ENCODE measurements at regions not wholly inside any gene's neighbourhood (a gene's known extent, or its start where the extent isn't known, plus 50 kb on each side); places are given as distances from the start of the nearest gene placed in this dataset.

GRCh38 chr6:71383476-71383875, 94.9 kb downstream of the OGFRL1 start (continued):
- TF ChIP-seq, protein P1, sequence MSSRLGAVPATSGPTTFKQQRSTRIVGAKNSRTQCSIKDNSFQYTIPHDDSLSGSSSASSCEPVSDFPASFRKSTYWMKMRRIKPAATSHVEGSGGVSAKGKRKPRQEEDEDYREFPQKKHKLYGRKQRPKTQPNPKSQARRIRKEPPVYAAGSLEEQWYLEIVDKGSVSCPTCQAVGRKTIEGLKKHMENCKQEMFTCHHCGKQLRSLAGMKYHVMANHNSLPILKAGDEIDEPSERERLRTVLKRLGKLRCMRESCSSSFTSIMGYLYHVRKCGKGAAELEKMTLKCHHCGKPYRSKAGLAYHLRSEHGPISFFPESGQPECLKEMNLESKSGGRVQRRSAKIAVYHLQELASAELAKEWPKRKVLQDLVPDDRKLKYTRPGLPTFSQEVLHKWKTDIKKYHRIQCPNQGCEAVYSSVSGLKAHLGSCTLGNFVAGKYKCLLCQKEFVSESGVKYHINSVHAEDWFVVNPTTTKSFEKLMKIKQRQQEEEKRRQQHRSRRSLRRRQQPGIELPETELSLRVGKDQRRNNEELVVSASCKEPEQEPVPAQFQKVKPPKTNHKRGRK (CRISPR knock-in tag; IDR thresholded peaks at IDR 0.05; ENCODE audit: borderline replicate concordance), result no peak
- TF ChIP-seq TCF7 (CRISPR knock-in tag; IDR thresholded peaks at IDR 0.05; ENCODE audit: low read depth), result no peak
- no peak for TF ChIP-seq ZNF219 (CRISPR knock-in tag; IDR thresholded peaks at IDR 0.05; ENCODE audit: borderline replicate concordance)
- no peak for TF ChIP-seq ZNF423 (CRISPR knock-in tag; IDR thresholded peaks at IDR 0.05)
- no peak for TF ChIP-seq KAT7 (CRISPR knock-in tag; IDR thresholded peaks at IDR 0.05; ENCODE audit: borderline replicate concordance)
- no peak for TF ChIP-seq USF1 (CRISPR knock-in tag; IDR thresholded peaks at IDR 0.05)
- no peak for TF ChIP-seq ZNF317 (CRISPR knock-in tag; IDR thresholded peaks at IDR 0.05; ENCODE audit: borderline replicate concordance, low read depth)
- TF ChIP-seq SMAD3 (CRISPR knock-in tag; IDR thresholded peaks at IDR 0.05; ENCODE audit: borderline replicate concordance), result no peak
- TF ChIP-seq ELF4 (CRISPR knock-in tag; IDR thresholded peaks at IDR 0.05; ENCODE audit: low read depth), result no peak

DNA sequence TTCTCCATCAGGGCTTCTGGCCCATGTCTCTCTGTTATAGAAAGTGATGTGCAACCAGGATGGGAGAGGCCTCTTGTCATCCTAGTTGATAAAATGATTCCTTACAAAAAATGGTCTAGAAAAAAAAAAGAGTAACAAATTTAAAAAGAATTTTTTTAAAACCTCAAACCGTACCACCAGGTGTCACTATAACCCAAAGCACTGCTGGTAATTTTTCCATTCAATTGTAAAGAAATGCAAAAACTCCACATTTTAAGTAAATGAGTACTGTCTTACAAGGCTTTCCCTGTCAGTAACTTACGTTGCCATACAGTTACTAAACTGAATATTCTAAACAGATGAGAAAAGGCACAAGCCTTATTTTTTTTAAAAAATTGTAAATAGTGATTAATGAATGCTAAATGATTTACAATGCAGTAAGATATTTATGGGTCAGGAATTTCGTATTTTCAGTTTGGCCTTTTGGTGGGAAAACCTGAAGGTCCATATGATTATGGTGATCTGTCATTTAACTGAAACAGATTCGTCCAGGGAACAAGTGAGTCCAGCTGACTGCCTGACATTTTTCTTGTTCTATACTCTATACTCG, 95.4 kb downstream of the OGFRL1 start:
- no peaks in the 10 kb centered on the region for H3K36me3 Mint-ChIP-seq
- POLR2A ChIA-PET, result no interaction called here
- CTCF ChIA-PET, result interaction anchor here (0.9 to 3.7 kb wide), 3 partner anchors 21 to 126 kb away, joined by 3 to 26 read pairs (median 4); no protein-coding TSS in a partner anchor
- peaks cover 28% of the 10 kb centered on the region for H3K4me1 Mint-ChIP-seq
- TF ChIP-seq CTCF (IDR thresholded peaks at IDR 0.05) (peak; percentile 52; the same call in 1 of the 2 replicates), FOXP4 (CRISPR knock-in tag; IDR thresholded peaks at IDR 0.05) (no peak)
- H3K27ac Mint-ChIP-seq, result peak overlapping the region; percentile 2; the same call in 1 of the 2 replicates
- H3K27me3 Mint-ChIP-seq (ENCODE audit: low read depth), result no peaks in the 10 kb centered on the region
- H3K4me3 Mint-ChIP-seq, result no peak overlapping the region
- ATAC-seq (no peak), DNase-seq (ENCODE audit: low spot score) (no peak)
- no peaks in the 10 kb centered on the region for H3K9me3 Mint-ChIP-seq

DNA sequence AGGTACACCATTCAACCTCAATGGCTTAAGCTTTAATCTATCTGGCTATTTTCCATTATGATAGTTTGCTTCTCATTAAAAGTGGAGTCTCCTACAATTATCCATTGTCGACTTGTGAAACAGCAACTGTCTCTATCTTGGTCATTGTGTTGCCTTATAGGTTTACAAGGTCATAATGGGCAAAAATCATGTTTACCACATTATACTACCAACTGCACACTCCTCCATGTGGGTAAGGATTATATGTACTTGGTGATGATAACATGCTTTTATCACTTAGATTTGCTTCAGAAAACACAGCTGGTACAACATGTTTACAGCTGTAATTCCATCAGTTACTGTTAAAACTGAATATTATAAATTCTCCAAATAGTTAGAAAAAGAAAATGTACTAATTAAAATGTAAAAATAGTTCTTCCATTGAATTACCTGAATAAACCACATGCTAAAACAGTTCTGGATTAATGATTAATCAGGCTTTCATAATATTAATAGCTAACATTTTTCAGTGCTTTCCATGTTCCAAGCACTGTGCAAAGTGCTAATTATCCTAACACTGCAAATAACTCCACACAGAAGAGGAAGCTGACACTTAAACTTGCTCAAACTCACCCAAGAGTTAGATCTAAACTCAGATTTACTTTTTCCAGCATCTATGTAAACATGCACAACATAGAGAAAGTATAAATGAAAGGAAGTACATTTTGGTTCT, 96.7 kb downstream of the OGFRL1 start:
- POLR2A ChIA-PET, result no interaction called here
- Mint-ChIP-seq H3K9me3 (no peaks in the 10 kb centered on the region), H3K36me3 (no peaks in the 10 kb centered on the region), H3K4me3 (no peak overlapping the region), H3K4me1 (peaks cover 29% of the 10 kb centered on the region), H3K27me3 (ENCODE audit: low read depth) (no peaks in the 10 kb centered on the region), H3K27ac (no peak overlapping the region)
- TF ChIP-seq ZNF416 (CRISPR knock-in tag; IDR thresholded peaks at IDR 0.05), result no peak
- no peak for TF ChIP-seq CDX4 (CRISPR knock-in tag; IDR thresholded peaks at IDR 0.05; ENCODE audit: borderline replicate concordance)
- TF ChIP-seq IRF2 (CRISPR knock-in tag; IDR thresholded peaks at IDR 0.05; ENCODE audit: borderline replicate concordance, low read depth), result no peak
- no peak for TF ChIP-seq OVOL2 (CRISPR knock-in tag; IDR thresholded peaks at IDR 0.05; ENCODE audit: borderline replicate concordance)
- TF ChIP-seq JUN (CRISPR knock-in tag; IDR thresholded peaks at IDR 0.05), result no peak
- CTCF ChIA-PET, result interaction anchor here (3.7 kb wide), 1 partner anchor 124 kb away, joined by 26 read pairs; no protein-coding TSS in a partner anchor
- no peak for ATAC-seq
- no peak for DNase-seq (ENCODE audit: low spot score)
